Activated naive CD8-positive, alpha-beta T cell treated with anti-CD3 and anti-CD28 coated beads, Interleukin-2, amount 50 U/mL, for 16 hours (primary cell): ENCODE measurements at regions not wholly inside any gene's neighbourhood (a gene's known extent, or its start where the extent isn't known, plus 50 kb on each side); places are given as distances from the start of the nearest gene placed in this dataset.

Experiments used
- DNase-seq: peaks from one replicate; pipeline ENCODE4 v3.0.0-alpha.2; 2020; ENCODE audit warnings: low read depth, low spot score

DNA sequence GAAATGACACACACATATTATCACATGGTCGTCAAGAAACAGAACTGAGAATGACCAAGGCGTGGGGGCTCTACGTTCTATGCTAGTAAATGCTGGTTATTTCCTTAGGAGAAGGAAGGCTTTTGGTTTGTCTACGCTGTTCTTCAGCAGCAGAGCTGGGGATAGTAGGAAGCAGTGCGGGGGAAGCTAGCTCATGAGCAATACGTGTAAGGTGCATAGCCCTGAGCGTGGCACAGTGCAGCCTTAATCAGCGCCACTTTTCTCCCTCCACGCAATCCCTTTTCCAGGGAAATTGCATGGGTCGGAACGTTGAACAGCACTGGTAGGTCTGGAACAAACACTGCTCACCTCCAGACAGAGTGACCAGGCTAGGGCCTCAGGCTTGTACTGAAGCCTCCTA is 199.6 kb upstream of the FBXO11 start:
- no peak for DNase-seq

DNA sequence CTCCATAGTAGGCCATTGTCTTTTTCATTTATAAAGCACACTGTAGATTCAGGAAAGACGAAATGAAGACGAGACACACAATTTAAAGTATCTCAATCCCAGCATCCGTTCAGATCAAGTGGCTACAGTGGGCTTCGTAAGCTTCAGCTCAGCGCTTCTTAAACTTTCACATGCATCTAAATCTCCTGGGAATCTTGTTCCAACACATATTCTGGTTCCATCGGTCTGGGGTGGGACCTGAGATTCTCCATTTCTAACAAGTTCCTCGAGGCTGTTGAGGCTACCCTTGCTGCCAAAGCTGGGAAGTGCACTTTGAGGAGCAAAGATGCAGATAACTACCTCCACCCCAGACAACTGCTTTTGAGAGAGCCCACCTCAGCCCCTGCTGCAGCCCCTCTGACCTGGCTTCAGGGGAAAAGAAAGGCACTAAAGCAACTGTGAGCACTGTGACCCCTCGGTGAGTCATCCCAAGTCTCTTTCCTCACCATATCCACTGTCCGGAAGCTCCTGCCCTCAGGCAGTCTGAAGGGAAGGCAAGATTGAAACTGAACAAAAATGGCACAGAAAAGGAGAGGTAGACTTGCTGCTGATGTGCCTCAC is 201.1 kb upstream of the FBXO11 start:
- DNase-seq, result no peak

DNA sequence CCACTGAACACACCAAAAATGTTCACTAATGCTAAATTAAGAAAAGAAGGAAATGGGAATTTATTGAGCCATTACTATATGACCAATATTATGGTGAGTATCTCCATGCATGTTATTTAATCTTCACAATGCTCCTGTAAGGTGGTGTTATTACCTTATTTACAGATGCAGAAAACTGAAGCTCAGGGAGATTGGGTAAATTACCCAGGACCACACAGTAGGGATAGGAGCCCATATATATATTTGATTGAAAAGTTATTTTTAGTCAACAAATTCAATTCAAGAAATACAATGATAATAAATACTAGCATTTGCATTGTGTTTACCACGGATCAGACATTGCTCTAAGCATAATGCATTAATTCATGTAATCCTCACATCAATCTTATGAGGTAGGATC is 202.2 kb upstream of the FBXO11 start:
- no peak for DNase-seq

DNA sequence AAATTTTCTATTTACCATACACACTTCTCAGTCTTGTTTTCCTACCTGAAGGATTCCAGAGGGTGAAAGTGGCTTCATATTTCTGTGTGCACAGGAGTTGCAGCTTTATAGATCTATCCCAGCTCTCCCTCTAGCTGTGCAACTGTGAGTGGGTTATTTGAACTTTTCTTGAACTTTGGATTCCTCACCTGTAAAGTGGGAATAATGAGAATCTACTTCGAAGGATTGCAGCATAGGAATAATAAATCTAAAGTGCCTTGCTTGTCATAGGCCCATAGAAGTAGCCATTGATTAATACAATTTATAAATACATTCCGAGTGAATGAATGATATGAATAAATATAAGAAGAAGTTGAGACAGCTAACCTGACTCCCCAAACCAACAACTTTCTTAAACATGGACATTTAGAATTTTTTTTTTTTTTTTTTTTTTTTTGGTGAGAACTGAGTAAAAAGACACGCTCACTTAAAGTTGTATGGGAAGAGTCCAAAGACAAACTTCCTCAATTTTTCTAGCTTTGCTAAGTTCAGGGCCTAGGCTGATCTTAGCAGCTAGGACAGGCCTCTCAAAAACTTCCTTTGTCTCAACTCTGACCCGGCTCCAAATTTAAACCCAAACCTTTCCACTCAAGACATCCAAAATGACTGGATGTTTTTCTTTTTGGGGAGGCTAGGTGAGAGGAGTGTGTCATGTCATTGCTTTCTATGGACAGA is 203.3 kb upstream of the FBXO11 start:
- no peak for DNase-seq

DNA sequence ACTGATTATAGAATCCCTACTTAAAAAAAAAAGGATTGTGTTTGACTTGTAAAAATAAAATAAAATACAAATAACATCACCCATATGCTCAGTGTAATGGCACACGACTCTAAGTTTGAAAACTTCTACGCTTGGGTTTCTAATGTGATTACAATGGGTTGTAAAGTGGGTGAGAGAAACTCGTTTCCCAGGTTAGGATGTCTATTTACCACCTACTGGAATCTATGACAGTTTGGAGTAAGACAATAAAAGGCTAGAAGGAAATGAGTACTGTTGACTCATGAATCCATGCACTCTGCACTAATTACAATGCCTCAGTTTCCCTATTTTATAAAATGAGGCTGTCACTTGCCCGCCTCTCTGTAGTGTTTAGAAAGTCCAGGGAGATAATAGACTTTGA is 204.0 kb upstream of the FOXN2 start:
- DNase-seq, result no peak

DNA sequence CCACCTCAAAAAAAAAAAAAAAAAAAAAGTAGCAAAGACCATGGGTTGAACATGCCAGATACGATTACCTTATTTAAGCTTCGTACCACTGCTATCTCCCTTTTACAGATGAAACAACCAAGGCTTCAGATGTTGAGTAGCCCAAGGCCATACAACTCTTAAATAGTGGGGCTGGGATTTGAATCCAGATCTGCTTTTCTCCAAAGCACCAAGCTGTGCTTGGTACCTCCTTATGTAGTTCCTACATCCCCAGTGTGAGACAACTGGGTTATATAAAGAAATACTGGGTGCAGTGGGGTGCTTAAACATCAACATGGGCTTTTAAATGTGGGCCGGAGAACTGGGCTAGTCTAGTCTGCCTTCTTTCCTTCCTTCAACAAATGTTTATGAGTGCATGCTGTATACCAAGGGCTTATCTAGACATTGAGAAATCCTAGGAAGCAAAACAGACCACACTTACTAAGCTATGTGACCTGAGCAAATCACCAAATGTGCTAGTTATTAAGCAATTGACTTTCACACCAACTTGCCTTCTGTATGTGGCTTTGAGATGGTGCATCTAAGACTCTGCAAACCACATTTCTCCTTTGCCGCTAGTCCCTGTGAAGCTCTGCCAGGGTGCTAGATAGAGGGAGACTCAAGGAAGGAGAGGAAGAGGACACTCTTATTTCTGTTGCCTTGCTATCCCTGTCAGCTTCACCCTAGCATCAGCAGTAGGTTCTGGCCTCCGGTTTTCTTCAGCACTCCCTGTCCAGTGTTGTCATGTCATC is 201.4 kb upstream of the FOXN2 start:
- DNase-seq, result no peak

DNA sequence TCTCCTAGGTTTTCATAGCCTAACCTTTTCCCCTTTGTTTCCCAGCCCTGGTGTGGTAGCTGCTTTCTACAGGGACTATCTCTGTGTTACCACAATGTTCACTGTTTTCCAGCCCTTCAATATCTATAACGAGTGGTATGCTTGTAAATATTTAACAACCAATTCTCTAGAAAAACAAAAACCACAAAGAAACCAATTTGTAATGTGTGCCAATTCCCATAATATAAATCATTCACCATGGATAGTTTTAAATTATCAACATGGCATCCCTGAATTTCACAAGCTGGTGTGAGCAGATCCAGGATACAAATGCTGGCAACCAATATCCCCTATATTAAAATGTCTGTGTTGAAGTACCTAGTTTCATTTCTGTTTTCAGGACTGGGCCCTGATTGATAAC is 200.7 kb upstream of the FOXN2 start:
- no peak for DNase-seq

DNA sequence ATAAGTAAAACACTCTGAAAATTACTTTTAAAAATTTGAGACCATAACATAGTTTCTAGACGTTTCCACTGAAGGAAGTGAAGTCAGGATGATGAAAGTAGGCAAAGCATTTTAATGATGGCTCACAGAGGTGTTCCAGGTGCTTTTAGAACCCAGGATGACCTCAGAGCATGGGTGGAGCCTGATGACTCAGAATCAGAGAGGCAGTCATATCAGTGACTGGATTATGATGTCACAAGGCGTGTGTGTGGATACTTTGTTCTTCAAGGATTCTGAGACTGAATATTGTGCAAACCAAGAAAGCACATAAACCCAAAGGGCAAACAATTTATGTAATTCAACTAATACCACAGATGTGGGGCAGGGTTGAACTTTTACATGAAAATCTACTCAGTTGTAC is 200.2 kb upstream of the FOXN2 start:
- DNase-seq, result peak; percentile 36

DNA sequence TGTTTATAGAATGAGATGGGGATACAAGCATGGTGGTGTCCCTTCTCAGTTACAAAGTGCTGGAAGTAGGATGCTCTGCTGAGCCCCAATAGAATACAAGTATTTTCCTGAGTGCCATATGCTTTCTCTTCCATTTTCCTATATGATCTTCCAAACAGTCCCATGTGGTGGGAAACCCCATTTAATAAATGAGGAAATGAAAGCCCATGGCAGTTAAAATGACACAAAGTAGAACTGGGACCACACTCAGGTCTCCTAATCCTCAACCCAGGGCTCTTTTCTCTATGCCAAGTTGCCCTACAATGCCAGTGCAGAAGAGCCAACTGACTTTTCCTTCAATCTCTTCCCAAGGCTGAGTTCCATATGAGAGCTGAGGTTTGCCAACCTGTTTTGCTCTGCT is 198.0 kb upstream of the FOXN2 start:
- no peak for DNase-seq

DNA sequence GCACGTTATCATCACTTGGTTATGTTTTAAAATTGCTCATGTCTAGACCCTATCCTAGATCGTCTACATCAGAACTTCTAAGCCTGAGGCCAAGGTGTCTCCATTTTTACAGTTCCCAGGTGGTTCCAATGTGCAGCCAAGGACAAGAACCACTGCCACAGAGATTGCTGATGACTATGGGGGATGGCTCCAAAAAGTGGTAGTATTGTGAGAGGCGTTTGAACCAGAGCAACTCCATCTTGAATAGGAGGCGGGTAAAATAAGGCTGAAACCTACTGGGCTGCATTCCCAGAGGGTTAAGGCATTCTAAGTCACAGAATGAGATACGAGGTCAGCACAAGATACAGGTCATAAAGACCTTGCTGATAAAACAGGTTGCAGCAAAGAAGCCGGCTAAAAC is 195.6 kb upstream of the FOXN2 start:
- DNase-seq, result no peak

DNA sequence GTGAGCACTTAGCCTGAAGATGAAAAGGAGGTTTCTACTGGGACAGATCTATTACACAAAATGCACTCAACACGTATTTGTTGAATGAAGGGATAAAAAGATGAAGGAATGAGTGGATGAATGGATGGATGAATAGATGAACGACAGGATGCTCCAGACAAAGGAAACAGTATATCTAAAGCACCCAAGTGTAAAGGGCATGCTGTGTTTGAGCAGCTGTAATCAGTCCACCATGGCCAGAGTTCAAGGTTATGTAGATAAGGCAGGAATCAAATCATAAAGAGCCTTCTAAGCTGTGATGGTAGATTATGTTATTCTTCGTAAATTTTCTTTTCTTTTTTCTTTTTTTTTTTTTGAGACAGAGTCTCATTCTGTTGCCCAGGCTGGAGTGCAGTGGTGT is 194.4 kb upstream of the FOXN2 start:
- DNase-seq, result no peak

DNA sequence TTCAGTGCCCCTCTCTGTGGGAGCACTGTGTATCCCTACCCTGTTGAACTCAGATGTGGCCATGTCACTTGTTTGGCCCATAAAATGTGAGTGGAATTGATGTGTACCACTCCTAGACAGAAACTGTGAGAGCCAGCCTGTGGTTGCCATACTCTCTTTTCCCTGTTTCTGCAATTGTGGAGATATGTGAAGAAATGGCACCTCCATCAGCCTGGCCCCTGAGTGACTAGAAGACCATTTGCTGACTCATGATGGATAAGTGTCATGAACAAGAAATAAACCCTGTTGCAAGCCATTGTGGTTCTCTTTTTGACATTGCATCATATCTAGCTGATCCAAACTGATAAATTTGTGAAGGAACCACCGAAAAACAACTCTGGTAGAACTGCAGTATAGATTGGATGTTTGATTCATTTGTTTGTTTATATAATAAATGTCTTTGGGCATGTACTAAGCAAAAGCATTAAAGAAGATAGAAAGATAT is 193.7 kb upstream of the FOXN2 start:
- no peak for DNase-seq

DNA sequence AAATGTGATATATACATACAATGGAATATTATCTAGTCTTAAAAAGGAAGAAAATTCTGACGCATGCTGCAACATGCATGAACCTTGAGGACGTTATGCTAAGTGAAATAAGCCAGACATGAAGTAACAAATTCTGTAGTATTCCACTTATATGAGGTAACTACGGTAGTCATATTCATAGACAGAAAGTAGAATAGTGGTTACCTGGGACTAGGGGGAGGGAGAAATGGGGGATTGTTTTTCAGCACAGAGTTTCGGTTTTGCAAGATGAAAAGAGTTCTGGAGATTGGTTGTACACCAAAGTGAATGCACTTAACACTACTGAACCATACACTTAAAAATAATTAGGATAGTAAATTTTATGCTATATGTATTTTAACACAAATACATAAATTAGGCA is 192.3 kb upstream of the FOXN2 start:
- no peak for DNase-seq

DNA sequence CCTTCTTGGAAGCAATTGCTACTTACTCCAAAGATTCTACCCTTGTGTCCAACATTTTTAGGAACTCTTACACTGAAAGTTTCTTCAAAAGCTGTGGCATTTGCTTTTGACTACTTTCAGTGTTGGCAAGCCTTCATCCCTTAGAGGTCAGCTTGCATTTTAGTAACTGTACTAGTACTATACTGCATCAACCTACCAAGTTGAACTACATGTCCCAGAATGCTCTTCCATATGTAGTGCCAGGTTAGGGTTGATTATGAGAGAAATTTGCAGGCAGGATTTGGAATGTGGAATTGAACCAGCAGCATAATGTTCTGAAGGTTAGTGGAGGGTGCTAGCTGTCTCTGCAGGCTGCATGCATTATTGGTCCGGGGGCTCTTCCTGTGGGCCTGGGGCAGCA is 189.9 kb upstream of the FOXN2 start:
- no peak for DNase-seq

DNA sequence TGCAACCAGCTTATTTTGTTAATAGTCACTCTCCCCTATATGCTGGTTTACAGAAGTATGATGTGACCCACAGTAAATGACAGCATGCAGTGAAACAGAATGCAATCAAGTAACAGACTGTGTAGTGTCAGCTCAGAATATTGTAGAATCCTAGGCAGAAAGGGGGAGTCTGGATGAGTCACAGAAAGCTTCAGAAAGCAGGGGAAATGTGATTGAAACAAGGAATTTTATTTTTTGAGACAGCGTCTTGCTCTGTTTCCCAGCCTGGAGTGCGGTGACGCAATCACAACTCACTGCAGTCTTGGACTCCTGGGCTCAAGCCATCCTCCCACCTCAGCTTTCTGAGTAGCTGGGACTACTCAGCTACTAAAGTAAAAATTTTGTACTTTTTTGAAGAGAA is 188.3 kb upstream of the FOXN2 start:
- no peak for DNase-seq

DNA sequence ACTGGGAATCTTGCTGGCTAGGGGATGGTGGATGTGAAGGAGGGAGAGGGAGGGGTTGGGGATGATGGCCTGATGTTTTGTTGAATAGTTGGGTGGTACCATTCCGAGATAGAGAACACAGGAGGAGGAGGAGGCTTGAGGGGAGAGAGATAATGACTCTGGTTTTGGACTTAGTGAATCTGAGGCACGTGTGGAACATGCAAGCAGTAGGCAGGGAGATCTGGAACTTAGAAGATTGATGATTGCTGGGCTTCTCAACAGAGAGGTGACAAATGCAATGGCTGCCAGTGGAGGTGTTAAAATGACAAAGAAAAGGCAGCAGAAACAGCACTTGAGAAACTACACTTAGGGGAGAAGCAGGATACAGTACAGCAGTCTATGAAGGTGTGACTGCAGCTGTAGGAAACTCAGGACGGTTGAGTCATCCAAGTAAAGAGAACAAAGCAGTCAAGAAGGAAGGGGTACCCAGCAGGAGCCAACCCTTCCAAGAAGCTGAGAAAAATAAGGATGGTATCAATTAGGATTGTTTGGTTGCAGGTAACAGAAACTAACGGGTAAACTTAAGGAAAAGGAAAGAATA is 186.8 kb upstream of the FOXN2 start:
- no peak for DNase-seq

DNA sequence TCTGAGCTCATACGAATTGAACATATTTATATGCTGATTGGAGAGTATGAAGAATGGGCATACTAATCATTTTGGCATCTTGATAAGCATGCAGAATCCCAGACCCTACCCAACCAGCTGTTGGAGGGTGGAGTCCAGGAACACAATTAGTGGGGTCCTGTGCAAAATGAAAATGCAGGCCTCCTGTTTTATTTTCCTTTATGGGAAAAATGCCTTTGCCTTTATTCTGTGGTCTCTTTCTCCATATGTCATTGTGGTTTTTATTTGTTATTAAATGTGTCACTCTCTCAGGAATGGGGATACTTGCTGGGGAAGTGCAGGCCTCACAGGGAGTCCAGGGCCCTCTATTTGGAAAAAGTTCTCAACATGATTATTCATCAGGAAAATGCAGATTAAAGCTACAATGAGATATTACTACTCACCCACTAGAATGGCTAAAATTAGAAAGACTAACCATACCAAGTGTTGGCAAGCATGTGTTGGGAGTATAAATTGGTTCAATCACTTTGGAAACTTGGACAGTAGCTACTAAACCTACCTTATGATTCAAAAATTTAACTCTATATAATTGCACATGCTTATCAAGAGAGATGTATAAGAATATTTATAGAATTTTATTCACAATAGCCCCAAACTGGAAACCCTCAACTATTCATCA is 185.1 kb upstream of the FOXN2 start:
- no peak for DNase-seq

DNA sequence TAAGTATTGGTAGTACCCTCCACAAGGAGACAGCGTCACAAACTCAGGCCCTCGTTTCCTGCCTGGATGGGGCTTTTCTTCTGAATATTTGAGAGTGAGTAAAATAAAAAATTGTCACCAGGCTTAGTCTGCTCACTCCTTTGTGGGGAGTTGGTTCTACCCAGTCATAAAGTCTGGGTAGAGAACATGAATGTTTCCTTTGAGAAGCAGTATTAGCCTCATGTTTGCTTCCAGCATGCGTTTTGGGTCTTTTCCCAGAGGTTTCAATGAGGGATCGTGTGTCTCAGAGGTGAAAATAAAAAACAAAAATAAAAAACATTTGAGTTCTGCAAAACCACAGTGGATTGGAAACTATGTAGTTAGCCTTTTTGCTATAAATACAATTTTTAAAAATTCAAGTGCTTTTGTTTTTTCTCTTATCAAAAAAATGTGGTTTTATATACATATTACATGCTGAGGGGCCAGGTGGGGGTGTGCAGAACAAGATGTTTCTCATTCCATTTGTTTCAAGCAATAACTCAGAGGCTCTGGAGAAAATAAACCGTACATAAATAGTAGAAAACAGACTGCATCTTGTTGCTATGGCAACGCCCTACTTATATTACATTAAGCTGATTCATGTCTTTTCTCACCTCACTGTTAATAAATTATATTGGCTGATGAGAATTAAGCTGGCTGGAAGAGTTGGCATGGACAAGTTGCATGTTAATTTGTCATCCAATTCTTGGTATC is 182.8 kb upstream of the FOXN2 start:
- DNase-seq, result no peak

DNA sequence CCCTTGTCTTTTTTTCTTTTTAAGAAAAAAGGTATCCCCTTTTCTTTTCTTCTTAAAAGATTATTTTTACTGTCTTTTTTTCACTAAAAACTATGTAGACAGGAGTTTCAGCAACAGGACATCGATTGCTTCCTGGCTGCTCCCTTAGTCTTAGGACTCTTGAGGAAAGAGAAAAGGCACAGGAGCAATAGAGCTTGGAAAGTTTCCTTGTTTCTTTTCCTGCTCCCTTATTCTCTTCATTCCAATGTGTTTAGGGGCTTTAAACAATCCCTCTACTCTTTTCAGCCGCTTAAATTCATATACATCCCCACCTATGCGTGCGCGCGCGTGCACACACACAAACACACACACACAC is 182.2 kb upstream of the FOXN2 start:
- DNase-seq, result no peak

DNA sequence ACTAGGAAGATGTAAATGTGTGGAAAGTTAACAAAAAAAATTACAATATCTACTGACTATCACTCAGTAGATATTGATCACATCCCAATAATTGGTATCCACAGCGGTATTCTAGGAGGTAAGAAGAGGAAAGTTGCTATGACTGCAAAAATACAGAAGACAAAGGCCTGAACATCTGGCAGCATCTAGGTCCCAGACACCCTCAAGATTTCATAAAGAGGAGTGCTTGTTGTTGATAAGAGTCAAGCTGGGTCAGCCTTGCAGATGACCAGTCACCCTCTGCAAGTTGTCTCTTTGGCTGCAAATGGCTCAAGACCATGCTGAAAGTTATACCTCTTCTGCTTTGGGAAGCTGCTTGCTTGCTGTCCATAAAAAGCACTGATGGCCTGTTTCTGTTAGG is 179.8 kb upstream of the FOXN2 start:
- no peak for DNase-seq

DNA sequence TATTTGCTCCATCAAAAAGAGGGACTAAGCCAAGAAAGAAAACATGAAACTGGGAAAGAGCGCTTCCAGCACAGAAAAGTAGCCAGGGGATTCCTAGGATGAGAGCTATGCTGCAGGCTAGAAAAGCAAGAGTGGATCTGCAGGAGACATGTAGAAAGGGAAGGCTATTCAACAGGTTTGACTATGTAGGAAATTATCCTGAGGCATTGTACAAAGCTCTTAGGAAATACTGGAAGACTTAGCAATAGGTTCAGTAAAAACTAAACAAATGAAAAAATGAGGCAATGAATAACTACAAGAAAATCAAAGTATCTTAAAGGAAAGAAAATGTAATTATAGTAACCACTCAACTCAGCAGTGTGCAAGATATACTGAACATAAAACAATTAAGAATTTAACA is 178.7 kb upstream of the FOXN2 start:
- DNase-seq, result no peak
